ENCODE measurements at regions not wholly inside any gene's neighbourhood (a gene's known extent, or its start where the extent isn't known, plus 50 kb on each side); places are given as distances from the start of the nearest gene placed in this dataset.

DNA sequence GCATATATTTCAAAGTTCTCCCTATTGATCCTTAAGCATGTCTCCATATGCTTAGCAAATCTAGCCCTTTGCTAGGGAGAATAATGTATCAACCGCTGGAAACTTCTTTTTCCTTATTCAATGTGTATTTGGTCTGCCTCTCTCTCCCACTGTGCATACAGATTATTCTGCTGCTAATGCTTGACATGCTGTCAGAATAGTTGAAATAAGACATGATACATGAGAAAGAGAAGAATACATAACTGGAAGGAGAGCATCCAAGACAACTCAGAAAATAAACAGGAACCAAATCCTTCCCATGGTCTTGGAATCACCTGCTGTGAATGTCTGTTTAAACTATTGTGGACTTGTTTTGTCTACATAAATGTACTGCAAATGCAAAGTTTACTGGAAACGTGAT lies 1103.0 kb downstream of the EFNB2 start:
- Histone ChIP-seq H3K4me1 (ENCODE audit: insufficient read depth, insufficient read length) (no peaks in the 10 kb centered on the region), H3K27me3 (ENCODE audit: insufficient read depth, insufficient read length) (no peaks in the 10 kb centered on the region), H3K4me3 (ENCODE audit: insufficient read length, low read depth) (no peak overlapping the region), H3K36me3 (ENCODE audit: insufficient read depth, insufficient read length, low read length) (no peaks in the 10 kb centered on the region), H3K9me3 (ENCODE audit: insufficient read depth, low read length) (no peaks in the 10 kb centered on the region), H3K9ac (ENCODE audit: insufficient read length, low read depth) (no peak overlapping the region)
- TF ChIP-seq SUZ12 (IDR thresholded peaks at IDR 0.05; ENCODE audit: extremely low read depth, insufficient read depth, insufficient read length) (no peak), YY1 (IDR thresholded peaks at IDR 0.05; ENCODE audit: insufficient read depth, insufficient read length) (no peak), ZNF274 (IDR thresholded peaks at IDR 0.05; ENCODE audit: low read depth, low read length) (no peak)
- no peak for DNase-seq (ENCODE audit: low read depth, low spot score)

DNA sequence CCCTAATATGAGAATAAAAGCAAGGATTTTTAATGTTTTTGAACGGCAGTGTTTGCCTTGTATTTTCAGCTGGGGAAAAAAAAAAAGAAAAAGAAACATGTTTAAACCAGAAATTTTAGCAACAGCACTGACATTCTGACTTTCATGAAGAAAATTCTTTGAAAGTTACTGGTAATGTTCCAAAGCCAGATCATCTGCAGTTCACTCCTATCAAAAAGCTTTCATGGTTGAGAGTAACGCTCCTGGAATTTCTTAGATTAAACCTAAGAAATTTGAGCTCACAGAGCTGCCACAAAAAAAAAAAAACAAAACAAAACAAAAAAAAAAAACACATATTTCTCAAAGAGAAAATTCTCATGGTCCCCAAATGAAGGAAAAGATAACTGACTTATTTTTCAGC lies 1106.7 kb downstream of the EFNB2 start:
- no peaks in the 10 kb centered on the region for H3K9me3 ChIP-seq (ENCODE audit: insufficient read depth, low read length)
- no peaks in the 10 kb centered on the region for H3K4me1 ChIP-seq (ENCODE audit: insufficient read depth, insufficient read length)
- DNase-seq (ENCODE audit: low read depth, low spot score), result no peak
- no peaks in the 10 kb centered on the region for H3K36me3 ChIP-seq (ENCODE audit: insufficient read depth, insufficient read length, low read length)
- H3K9ac ChIP-seq (ENCODE audit: insufficient read length, low read depth), result no peak overlapping the region
- no peak overlapping the region for H3K4me3 ChIP-seq (ENCODE audit: insufficient read length, low read depth)
- no peak for TF ChIP-seq YY1 (IDR thresholded peaks at IDR 0.05; ENCODE audit: insufficient read depth, insufficient read length)
- no peak for TF ChIP-seq SUZ12 (IDR thresholded peaks at IDR 0.05; ENCODE audit: extremely low read depth, insufficient read depth, insufficient read length)
- TF ChIP-seq ZNF274 (IDR thresholded peaks at IDR 0.05; ENCODE audit: low read depth, low read length), result no peak
- no peaks in the 10 kb centered on the region for H3K27me3 ChIP-seq (ENCODE audit: insufficient read depth, insufficient read length)

DNA sequence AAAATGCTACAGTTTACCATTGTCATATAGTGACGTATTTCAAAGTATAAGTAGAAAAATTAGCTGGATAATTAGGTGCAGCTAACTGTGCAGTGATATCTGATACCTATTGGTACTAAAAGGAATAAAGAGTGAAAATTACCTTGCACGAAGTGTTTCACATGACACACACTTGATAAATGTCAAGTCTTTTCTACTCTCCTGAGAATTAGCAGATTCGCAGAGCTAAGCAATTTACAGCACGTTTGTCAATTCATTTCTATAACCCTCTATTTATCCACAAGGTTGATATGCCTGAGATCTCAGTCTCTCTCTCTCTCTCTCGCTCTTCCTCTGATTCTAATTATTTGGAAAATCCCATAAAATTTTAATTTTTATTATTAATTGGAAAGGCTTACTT lies 1109.0 kb downstream of the EFNB2 start:
- DNase-seq (ENCODE audit: low read depth, low spot score), result no peak
- Histone ChIP-seq H3K9ac (ENCODE audit: insufficient read length, low read depth) (no peak overlapping the region), H3K36me3 (ENCODE audit: insufficient read depth, insufficient read length, low read length) (no peaks in the 10 kb centered on the region), H3K9me3 (ENCODE audit: insufficient read depth, low read length) (no peaks in the 10 kb centered on the region), H3K27me3 (ENCODE audit: insufficient read depth, insufficient read length) (no peaks in the 10 kb centered on the region), H3K4me1 (ENCODE audit: insufficient read depth, insufficient read length) (no peaks in the 10 kb centered on the region), H3K4me3 (ENCODE audit: insufficient read length, low read depth) (no peak overlapping the region)
- TF ChIP-seq YY1 (IDR thresholded peaks at IDR 0.05; ENCODE audit: insufficient read depth, insufficient read length) (no peak), SUZ12 (IDR thresholded peaks at IDR 0.05; ENCODE audit: extremely low read depth, insufficient read depth, insufficient read length) (no peak), ZNF274 (IDR thresholded peaks at IDR 0.05; ENCODE audit: low read depth, low read length) (no peak)

DNA sequence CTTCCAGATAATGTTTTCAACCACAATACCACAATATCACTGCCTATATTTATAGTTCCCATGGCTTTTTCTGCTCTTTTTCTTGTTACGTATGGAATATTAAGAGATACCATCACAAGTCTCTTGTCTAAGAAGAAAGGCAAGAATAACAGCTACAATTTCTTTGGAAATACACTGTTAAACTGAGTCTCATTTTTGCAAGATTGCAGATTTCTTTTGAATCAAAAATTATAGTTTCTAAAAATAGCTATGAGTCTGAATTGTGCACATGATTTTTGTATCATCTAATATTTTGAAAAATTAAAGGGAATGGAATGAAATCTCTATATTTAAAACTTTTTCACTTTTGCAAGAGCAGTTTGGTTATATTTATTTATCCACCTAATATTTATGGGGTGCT lies 1120.8 kb downstream of the EFNB2 start:
- no peak for TF ChIP-seq YY1 (IDR thresholded peaks at IDR 0.05; ENCODE audit: insufficient read depth, insufficient read length)
- no peak for TF ChIP-seq SUZ12 (IDR thresholded peaks at IDR 0.05; ENCODE audit: extremely low read depth, insufficient read depth, insufficient read length)
- TF ChIP-seq ZNF274 (IDR thresholded peaks at IDR 0.05; ENCODE audit: low read depth, low read length), result no peak
- Histone ChIP-seq H3K9me3 (ENCODE audit: insufficient read depth, low read length) (no peaks in the 10 kb centered on the region), H3K9ac (ENCODE audit: insufficient read length, low read depth) (no peak overlapping the region), H3K4me1 (ENCODE audit: insufficient read depth, insufficient read length) (no peaks in the 10 kb centered on the region), H3K36me3 (ENCODE audit: insufficient read depth, insufficient read length, low read length) (no peaks in the 10 kb centered on the region), H3K27me3 (ENCODE audit: insufficient read depth, insufficient read length) (no peaks in the 10 kb centered on the region), H3K4me3 (ENCODE audit: insufficient read length, low read depth) (no peak overlapping the region)
- DNase-seq (ENCODE audit: low read depth, low spot score), result no peak

DNA sequence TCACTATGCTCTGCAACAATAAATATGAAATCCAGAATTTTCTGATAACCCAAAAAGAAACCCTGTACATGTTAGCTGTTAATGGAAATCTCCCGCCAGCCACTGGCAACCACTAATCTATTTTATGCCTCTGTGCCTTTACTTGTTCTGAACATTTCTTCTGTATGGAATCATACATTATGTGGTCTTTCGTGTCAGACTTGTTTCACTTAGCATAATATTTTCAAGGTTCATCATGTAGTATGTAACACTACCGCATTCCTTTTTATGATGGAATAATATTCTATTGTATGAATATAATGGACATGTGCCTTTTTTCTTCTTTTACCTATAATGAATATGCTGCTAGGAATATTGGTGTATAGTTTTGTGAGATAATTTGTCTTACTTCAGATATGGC lies 1123.3 kb downstream of the EFNB2 start:
- TF ChIP-seq SUZ12 (IDR thresholded peaks at IDR 0.05; ENCODE audit: extremely low read depth, insufficient read depth, insufficient read length) (no peak), ZNF274 (IDR thresholded peaks at IDR 0.05; ENCODE audit: low read depth, low read length) (no peak), YY1 (IDR thresholded peaks at IDR 0.05; ENCODE audit: insufficient read depth, insufficient read length) (no peak)
- no peaks in the 10 kb centered on the region for H3K36me3 ChIP-seq (ENCODE audit: insufficient read depth, insufficient read length, low read length)
- no peaks in the 10 kb centered on the region for H3K9me3 ChIP-seq (ENCODE audit: insufficient read depth, low read length)
- no peaks in the 10 kb centered on the region for H3K27me3 ChIP-seq (ENCODE audit: insufficient read depth, insufficient read length)
- no peak overlapping the region for H3K4me3 ChIP-seq (ENCODE audit: insufficient read length, low read depth)
- H3K4me1 ChIP-seq (ENCODE audit: insufficient read depth, insufficient read length), result no peaks in the 10 kb centered on the region
- H3K9ac ChIP-seq (ENCODE audit: insufficient read length, low read depth), result no peak overlapping the region
- DNase-seq (ENCODE audit: low read depth, low spot score), result no peak

DNA sequence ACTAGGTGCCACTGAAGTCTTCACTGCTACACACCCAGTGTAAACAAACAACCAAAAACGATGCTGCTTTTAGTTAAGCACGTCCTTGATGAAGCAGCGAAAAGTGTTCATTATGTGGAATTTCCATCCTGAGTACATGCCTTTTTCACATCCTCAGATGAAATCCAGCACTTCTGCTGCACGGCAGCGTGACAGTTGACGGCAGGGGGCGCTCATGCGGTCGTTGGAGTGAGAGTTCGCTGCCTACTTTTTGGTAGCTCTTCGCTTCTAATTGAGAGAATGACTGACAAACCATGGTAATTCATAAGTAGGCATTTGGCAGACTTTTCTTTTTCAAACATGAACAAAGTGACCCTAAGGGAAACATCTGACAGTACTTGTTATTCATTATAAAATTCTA lies 1124.9 kb downstream of the EFNB2 start:
- peak; percentile 44 for DNase-seq (ENCODE audit: low read depth, low spot score)
- TF ChIP-seq SUZ12 (IDR thresholded peaks at IDR 0.05; ENCODE audit: extremely low read depth, insufficient read depth, insufficient read length), result no peak
- no peak for TF ChIP-seq ZNF274 (IDR thresholded peaks at IDR 0.05; ENCODE audit: low read depth, low read length)
- no peak for TF ChIP-seq YY1 (IDR thresholded peaks at IDR 0.05; ENCODE audit: insufficient read depth, insufficient read length)
- H3K4me3 ChIP-seq (ENCODE audit: insufficient read length, low read depth), result no peak overlapping the region
- H3K9me3 ChIP-seq (ENCODE audit: insufficient read depth, low read length), result no peaks in the 10 kb centered on the region
- no peaks in the 10 kb centered on the region for H3K4me1 ChIP-seq (ENCODE audit: insufficient read depth, insufficient read length)
- H3K9ac ChIP-seq (ENCODE audit: insufficient read length, low read depth), result no peak overlapping the region
- H3K36me3 ChIP-seq (ENCODE audit: insufficient read depth, insufficient read length, low read length), result no peaks in the 10 kb centered on the region
- H3K27me3 ChIP-seq (ENCODE audit: insufficient read depth, insufficient read length), result no peaks in the 10 kb centered on the region

DNA sequence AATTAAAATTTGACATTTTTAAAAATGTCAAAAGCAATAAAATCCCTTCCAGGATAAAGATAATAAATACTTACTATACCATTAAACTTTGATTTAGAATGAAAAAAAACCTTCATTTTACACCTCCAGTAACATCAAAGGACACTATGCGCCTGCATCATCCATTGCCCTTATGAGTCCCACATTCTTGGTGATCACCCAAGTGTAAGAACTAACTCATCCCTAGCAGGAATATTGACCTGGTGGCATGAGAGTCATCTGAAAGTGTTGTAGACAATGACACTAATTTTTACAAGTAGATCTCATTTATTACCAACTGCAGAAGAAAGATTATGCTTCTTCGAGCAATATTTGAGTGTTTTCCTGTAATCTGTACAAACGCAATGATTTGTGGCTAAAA lies 1128.9 kb downstream of the EFNB2 start:
- Histone ChIP-seq H3K4me1 (ENCODE audit: insufficient read depth, insufficient read length) (no peaks in the 10 kb centered on the region), H3K9me3 (ENCODE audit: insufficient read depth, low read length) (no peaks in the 10 kb centered on the region), H3K27me3 (ENCODE audit: insufficient read depth, insufficient read length) (no peaks in the 10 kb centered on the region), H3K9ac (ENCODE audit: insufficient read length, low read depth) (no peak overlapping the region), H3K36me3 (ENCODE audit: insufficient read depth, insufficient read length, low read length) (no peaks in the 10 kb centered on the region), H3K4me3 (ENCODE audit: insufficient read length, low read depth) (no peak overlapping the region)
- TF ChIP-seq SUZ12 (IDR thresholded peaks at IDR 0.05; ENCODE audit: extremely low read depth, insufficient read depth, insufficient read length), result no peak
- DNase-seq (ENCODE audit: low read depth, low spot score), result no peak

DNA sequence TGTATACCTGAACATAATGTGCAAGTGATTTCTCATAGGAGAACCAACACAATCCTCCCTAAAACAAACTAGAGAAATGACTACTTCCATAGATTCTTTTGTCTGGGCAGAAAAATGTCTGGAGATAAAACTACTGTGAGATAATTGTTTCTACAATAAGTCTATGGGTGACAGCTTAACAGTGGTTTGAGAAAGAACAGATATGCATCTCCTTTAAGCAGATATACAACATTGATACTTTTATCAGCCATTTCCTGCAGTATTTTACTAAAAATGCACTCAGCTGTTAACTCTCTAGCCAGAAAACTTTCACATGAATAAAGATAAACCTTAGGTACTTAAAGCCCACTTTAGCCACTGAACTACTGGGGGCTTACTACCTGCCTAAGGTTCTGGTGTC lies 1132.4 kb downstream of the EFNB2 start:
- Histone ChIP-seq H3K4me3 (ENCODE audit: insufficient read length, low read depth) (no peak overlapping the region), H3K27me3 (ENCODE audit: insufficient read depth, insufficient read length) (no peaks in the 10 kb centered on the region), H3K4me1 (ENCODE audit: insufficient read depth, insufficient read length) (no peaks in the 10 kb centered on the region), H3K9me3 (ENCODE audit: insufficient read depth, low read length) (no peaks in the 10 kb centered on the region), H3K36me3 (ENCODE audit: insufficient read depth, insufficient read length, low read length) (no peaks in the 10 kb centered on the region), H3K9ac (ENCODE audit: insufficient read length, low read depth) (no peak overlapping the region)
- DNase-seq (ENCODE audit: low read depth, low spot score), result no peak
- no peak for TF ChIP-seq ZNF274 (IDR thresholded peaks at IDR 0.05; ENCODE audit: low read depth, low read length)
- TF ChIP-seq YY1 (IDR thresholded peaks at IDR 0.05; ENCODE audit: insufficient read depth, insufficient read length), result no peak
- no peak for TF ChIP-seq SUZ12 (IDR thresholded peaks at IDR 0.05; ENCODE audit: extremely low read depth, insufficient read depth, insufficient read length)
